ENCODE measurements at regions not wholly inside any gene's neighbourhood (a gene's known extent, or its start where the extent isn't known, plus 50 kb on each side); places are given as distances from the start of the nearest gene placed in this dataset.

- no peaks in the 10 kb centered on the region for H3K36me3 ChIP-seq (ENCODE audit: control insufficient read depth in 4 of 4, insufficient read depth in 3 of 4, low read depth in 1 of 4, low read length in 3 of 4)
- no peak overlapping the region for H3K9ac ChIP-seq (ENCODE audit: low read depth in 1 of 2, low read length in 2 of 2)
- no peaks in the 10 kb centered on the region for H3K4me1 ChIP-seq (ENCODE audit: control insufficient read depth in 4 of 4, insufficient read depth in 4 of 4, low read length in 3 of 4)
- WGBS: 71% methylated on average over 5 of the region's 5 CpGs
- DNase-seq (ENCODE audit: low spot score): no peak
- no peaks in the 10 kb centered on the region for H3K27me3 ChIP-seq (ENCODE audit: control insufficient read depth in 4 of 4, insufficient read depth in 4 of 4, low read length in 3 of 4)
- TF ChIP-seq ZBTB33 (IDR thresholded peaks at IDR 0.05): no peak
- TF ChIP-seq JUND (IDR thresholded peaks at IDR 0.05): no peak
- no peak for TF ChIP-seq ATF3 (IDR thresholded peaks at IDR 0.05)
- TF ChIP-seq HNF4A (conservative IDR thresholded peaks at IDR 0.05): no peak
- TF ChIP-seq SP1 (IDR thresholded peaks at IDR 0.05): no peak
- no peak for TF ChIP-seq RXRA (IDR thresholded peaks at IDR 0.05)
- TF ChIP-seq YY1 (IDR thresholded peaks at IDR 0.05): no peak
- TF ChIP-seq RAD21 (IDR thresholded peaks at IDR 0.05): no peak
- no peak for TF ChIP-seq REST (IDR thresholded peaks at IDR 0.05)
- TF ChIP-seq TAF1 (conservative IDR thresholded peaks at IDR 0.05): no peak
- no peak for TF ChIP-seq FOXA1 (IDR thresholded peaks at IDR 0.05)
- no peak for TF ChIP-seq CTCF (IDR thresholded peaks at IDR 0.05; ENCODE audit: low read depth, low read length, missing input control)
- TF ChIP-seq GABPA (IDR thresholded peaks at IDR 0.05 in 1 of 2, conservative IDR thresholded peaks at IDR 0.05 in 1 of 2): no peak
- TF ChIP-seq FOXA2 (IDR thresholded peaks at IDR 0.05): no peak
- no peak for TF ChIP-seq EGR1 (IDR thresholded peaks at IDR 0.05; ENCODE audit: low read depth in 2 of 2)
- no peak for TF ChIP-seq NR2F2 (IDR thresholded peaks at IDR 0.05)
- TF ChIP-seq MAX (IDR thresholded peaks at IDR 0.05): no peak
- H3K9me3 ChIP-seq (ENCODE audit: control insufficient read depth in 4 of 4, low read length in 3 of 4): no peaks in the 10 kb centered on the region
- H3K4me3 ChIP-seq (ENCODE audit: low read depth in 1 of 3, low read length in 3 of 3): no peak overlapping the region
- H3K27ac ChIP-seq (ENCODE audit: low read depth in 1 of 2, low read length in 2 of 2): no peak overlapping the region
Measured at GRCh38 chr5:103938146-103938695, 375.6 kb upstream of the NUDT12 start.

All from liver (tissue), 8 donors.